Activated CD8-positive, alpha-beta T cell treated with anti-CD3 and anti-CD28 coated beads for 36 hours (primary cell): ENCODE measurements at regions not wholly inside any gene's neighbourhood (a gene's known extent, or its start where the extent isn't known, plus 50 kb on each side); places are given as distances from the start of the nearest gene placed in this dataset.

Experiments used
- ATAC-seq: fragments of 200-7000 bp; cut with Tn5 transposase; one replicate; pipeline ENCODE4 v1.10.0; 2021; ENCODE audit warnings: mild to moderate bottlenecking, moderate library complexity
- CTCF ChIA-PET: fragments of 350-600 bp; sonication (Branson Sonifier 250); formaldehyde crosslinking; loops from one replicate; lab custom pipeline; 2021; ENCODE audit warnings: antibody characterized with exemption; lab: Charles Lee
- POLR2A ChIA-PET: fragments of 350-600 bp; sonication (Branson Sonifier 250); formaldehyde crosslinking; loops from one replicate; lab custom pipeline; 2021; ENCODE audit warnings: antibody characterized with exemption; lab: Charles Lee
- DNase-seq: peaks from one replicate; pipeline ENCODE4 v3.0.0-alpha.2; 2020
- H3K27ac Mint-ChIP-seq: one replicate; pipeline ENCODE4 v1.8.0; 2021; ENCODE audit warnings: mild to moderate bottlenecking, mixed read lengths
- H3K27me3 Mint-ChIP-seq: one replicate; pipeline ENCODE4 v1.8.0; 2021; ENCODE audit warnings: mixed read lengths
- H3K36me3 Mint-ChIP-seq: one replicate; pipeline ENCODE4 v1.8.0; 2021; ENCODE audit warnings: low read depth, mixed read lengths
- H3K4me1 Mint-ChIP-seq: one replicate; pipeline ENCODE4 v1.8.0; 2021; ENCODE audit warnings: low read depth, mixed read lengths
- H3K4me3 Mint-ChIP-seq: one replicate; pipeline ENCODE4 v1.8.0; 2021; ENCODE audit warnings: mild to moderate bottlenecking, moderate library complexity, mixed read lengths
- H3K9me3 Mint-ChIP-seq: one replicate; pipeline ENCODE4 v1.8.0; 2021; ENCODE audit warnings: mixed read lengths
- CTCF ChIP-seq: fragments of 200-600 bp; IDR thresholded peaks from one replicate; pipeline ENCODE4 v1.8.0; 2022; ENCODE audit warnings: antibody characterized with exemption, mild to moderate bottlenecking
- intact Hi-C: fragments of 100-400 bp; cut with micrococcal nuclease; formaldehyde crosslinking; loops from one replicate; pipeline ENCODE4 v1.10.0; 2022

- Mint-ChIP-seq H3K36me3 (no peaks in the 10 kb centered on the region), H3K27ac (no peak overlapping the region), H3K9me3 (no peaks in the 10 kb centered on the region), H3K27me3 (no peaks in the 10 kb centered on the region), H3K4me3 (no peak overlapping the region), H3K4me1 (peaks cover 3% of the 10 kb centered on the region)
- POLR2A ChIA-PET: no interaction called here
- intact Hi-C loops: no loop called here
- DNase-seq (no peak), ATAC-seq (no peak)
- no peak for TF ChIP-seq CTCF
- CTCF ChIA-PET: interaction anchor here (1.3 to 1.4 kb wide), 2 partner anchors 293 to 296 kb away, joined by 3 read pairs; no protein-coding TSS in a partner anchor
Measured at GRCh38 chrY:20967828-20968227, 211.9 kb downstream of the RPS4Y2 start.

- H3K36me3 Mint-ChIP-seq: no peaks in the 10 kb centered on the region
- no peak for TF ChIP-seq CTCF
- no peaks in the 10 kb centered on the region for H3K27me3 Mint-ChIP-seq
- no peak overlapping the region for H3K4me3 Mint-ChIP-seq
- ChIA-PET POLR2A (no interaction called here), CTCF (interaction anchor here (1.0 to 1.4 kb wide), 3 partner anchors 293 to 296 kb away, joined by 3 read pairs; no protein-coding TSS in a partner anchor)
- no peaks in the 10 kb centered on the region for H3K9me3 Mint-ChIP-seq
- H3K27ac Mint-ChIP-seq: no peak overlapping the region
- no peak for DNase-seq
- ATAC-seq: no peak
- no peaks in the 10 kb centered on the region for H3K4me1 Mint-ChIP-seq
- intact Hi-C loops: no loop called here
Measured at GRCh38 chrY:20968237-20968636, 212.3 kb downstream of the RPS4Y2 start.

GRCh38 chrY:20971371-20971770 lies 215.5 kb downstream of the RPS4Y2 start:
- Mint-ChIP-seq H3K27ac (no peak overlapping the region), H3K4me3 (no peak overlapping the region), H3K9me3 (no peaks in the 10 kb centered on the region), H3K4me1 (no peaks in the 10 kb centered on the region), H3K27me3 (no peaks in the 10 kb centered on the region), H3K36me3 (no peaks in the 10 kb centered on the region)
- ChIA-PET POLR2A (no interaction called here), CTCF (no interaction called here)
- ATAC-seq: no peak
- no peak for TF ChIP-seq CTCF
- intact Hi-C loops: no loop called here
- DNase-seq: no peak

GRCh38 chrY:20986037-20986436 lies 230.1 kb downstream of the RPS4Y2 start:
- DNase-seq (no peak), ATAC-seq (peak; percentile 34)
- Mint-ChIP-seq H3K27ac (no peak overlapping the region), H3K4me3 (no peak overlapping the region), H3K36me3 (no peaks in the 10 kb centered on the region), H3K4me1 (peaks cover 11% of the 10 kb centered on the region), H3K9me3 (no peaks in the 10 kb centered on the region), H3K27me3 (no peaks in the 10 kb centered on the region)
- no peak for TF ChIP-seq CTCF
- intact Hi-C loops: no loop called here
- POLR2A ChIA-PET: no interaction called here
- CTCF ChIA-PET: interaction anchor here (1.4 kb wide), 1 partner anchor 12 kb away, joined by 5 read pairs; no protein-coding TSS in a partner anchor

GRCh38 chrY:20990123-20990522 lies 234.2 kb downstream of the RPS4Y2 start:
- intact Hi-C loops: no loop called here
- no peak overlapping the region for H3K4me3 Mint-ChIP-seq
- ChIA-PET POLR2A (no interaction called here), CTCF (no interaction called here)
- DNase-seq (peak; percentile 12), ATAC-seq (peak; percentile 59)
- no peaks in the 10 kb centered on the region for H3K9me3 Mint-ChIP-seq
- no peak for TF ChIP-seq CTCF
- no peaks in the 10 kb centered on the region for H3K36me3 Mint-ChIP-seq
- H3K27me3 Mint-ChIP-seq: no peaks in the 10 kb centered on the region
- peaks cover 16% of the 10 kb centered on the region for H3K4me1 Mint-ChIP-seq
- no peak overlapping the region for H3K27ac Mint-ChIP-seq
